Ovary (tissue), 7 donors: ENCODE measurements at regions not wholly inside any gene's neighbourhood (a gene's known extent, or its start where the extent isn't known, plus 50 kb on each side); places are given as distances from the start of the nearest gene placed in this dataset.

Experiments
- DNase-seq, 5 donors: peaks; one replicate each; pipeline ENCODE4 v3.0.0-alpha.2; 2019 to 2020
- H3K27ac ChIP-seq, 2 donors: fragments of 200-600 bp; one replicate each; pipeline versions ENCODE4 v1.5.1 to v1.8.0; 2019 to 2022
- H3K27me3 ChIP-seq: fragments of 200-600 bp; one replicate; pipeline ENCODE4 v1.8.0; 2022
- H3K36me3 ChIP-seq: fragments of 200-600 bp; sonication (generic); one replicate; pipeline ENCODE4 v1.5.1; 2019
- H3K4me1 ChIP-seq: one replicate; pipeline ENCODE4 v1.8.1; 2013; ENCODE audit warnings: mild to moderate bottlenecking, moderate library complexity; ENCODE audit not compliant: insufficient read depth
- H3K4me3 ChIP-seq: fragments of 200-600 bp; sonication (generic); one replicate; pipeline ENCODE4 v1.5.1; 2017
- H3K9me3 ChIP-seq, 2 donors: fragments of 200-600 bp in 1 of 2; sonication (generic) in 1 of 2; one replicate each; pipeline versions ENCODE4 v1.5.1 to v1.8.1; 2013 to 2019; ENCODE audit warnings: mild to moderate bottlenecking in 1 of 2, moderate library complexity in 1 of 2
- CTCF ChIP-seq, 3 donors: fragments of 450-650 bp in 2 of 3; fragments of 200-600 bp in 1 of 3; IDR thresholded peaks; one replicate each; pipeline versions ENCODE4 v1.5.1 to v1.8.0; 2016 to 2022; ENCODE audit warnings: antibody characterized with exemption in 3 of 3, mild to moderate bottlenecking in 1 of 3
- EP300 ChIP-seq: sonication (generic); formaldehyde crosslinking; IDR thresholded peaks from one replicate; pipeline ENCODE4 v1.6.1; 2017; ENCODE audit warnings: antibody characterized with exemption
- POLR2A ChIP-seq: fragments of 450-650 bp; IDR thresholded peaks from one replicate; pipeline ENCODE4 v1.6.1; 2017; ENCODE audit warnings: antibody characterized with exemption, mild to moderate bottlenecking, moderate library complexity
- WGBS, 3 donors: extraction: QIAGEN DNeasy Blood & Tissue Kit in 1 of 3; methylation state at CpG; one replicate each; pipeline versions ENCODE4 v1.1.5 to v1.1.7; 2013 to 2017; 5-methylcytosine and 5-hydroxymethylcytosine counted together
- intact Hi-C, 4 donors: fragments of 100-400 bp; cut with DNase I; formaldehyde crosslinking; loops; one replicate each; pipeline versions ENCODE4 v1.11.0 to v1.15.1; 2022 to 2023
- donor health status: DM: no; HTN: no; CAD: no; lungs with moderate emphysema.
- donor health status: DM: no; HTN: no; CAD: no.
- donor health status: Bipolar disorder and iron deficiency.
- donor health status: DM: no; HTN: no; CAD: no.
- donor health status: DM: yes; HTN: yes; CAD: no.

DNA sequence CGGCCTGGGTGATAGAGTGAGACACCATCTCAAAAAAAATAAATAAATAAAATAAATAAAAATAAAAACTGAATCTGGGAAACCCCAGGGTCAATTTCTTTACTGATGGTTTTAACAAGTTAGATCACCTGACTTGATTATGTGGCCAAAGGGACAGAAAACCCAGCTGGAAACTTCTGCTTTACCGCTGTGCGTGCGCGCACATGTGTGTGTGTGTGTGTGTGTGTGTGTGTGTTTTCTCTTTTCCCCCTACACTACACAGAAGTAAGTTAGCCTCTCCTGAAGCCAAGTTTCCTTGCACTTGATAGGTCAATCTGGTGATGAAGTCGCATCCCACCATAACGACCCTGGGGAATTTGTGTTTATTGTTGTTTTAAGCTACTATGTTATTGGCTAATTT is 105.3 kb upstream of the AMN1 start:
- H3K4me3 ChIP-seq: no peak overlapping the region
- H3K27ac ChIP-seq: no peak overlapping the region
- peaks cover 0 to 3% of the 10 kb centered on the region in 2 donors for H3K9me3 ChIP-seq
- intact Hi-C loops: no loop called here
- DNase-seq: no peak
- no peaks in the 10 kb centered on the region for H3K36me3 ChIP-seq
- H3K4me1 ChIP-seq: no peaks in the 10 kb centered on the region
- no peaks in the 10 kb centered on the region for H3K27me3 ChIP-seq
- 96 to 97% (median 96%) methylated on average over 7 of the region's 7 CpGs for WGBS, 3 donors
- no peak for TF ChIP-seq CTCF (IDR thresholded peaks at IDR 0.05)
- TF ChIP-seq POLR2A: no peak

DNA sequence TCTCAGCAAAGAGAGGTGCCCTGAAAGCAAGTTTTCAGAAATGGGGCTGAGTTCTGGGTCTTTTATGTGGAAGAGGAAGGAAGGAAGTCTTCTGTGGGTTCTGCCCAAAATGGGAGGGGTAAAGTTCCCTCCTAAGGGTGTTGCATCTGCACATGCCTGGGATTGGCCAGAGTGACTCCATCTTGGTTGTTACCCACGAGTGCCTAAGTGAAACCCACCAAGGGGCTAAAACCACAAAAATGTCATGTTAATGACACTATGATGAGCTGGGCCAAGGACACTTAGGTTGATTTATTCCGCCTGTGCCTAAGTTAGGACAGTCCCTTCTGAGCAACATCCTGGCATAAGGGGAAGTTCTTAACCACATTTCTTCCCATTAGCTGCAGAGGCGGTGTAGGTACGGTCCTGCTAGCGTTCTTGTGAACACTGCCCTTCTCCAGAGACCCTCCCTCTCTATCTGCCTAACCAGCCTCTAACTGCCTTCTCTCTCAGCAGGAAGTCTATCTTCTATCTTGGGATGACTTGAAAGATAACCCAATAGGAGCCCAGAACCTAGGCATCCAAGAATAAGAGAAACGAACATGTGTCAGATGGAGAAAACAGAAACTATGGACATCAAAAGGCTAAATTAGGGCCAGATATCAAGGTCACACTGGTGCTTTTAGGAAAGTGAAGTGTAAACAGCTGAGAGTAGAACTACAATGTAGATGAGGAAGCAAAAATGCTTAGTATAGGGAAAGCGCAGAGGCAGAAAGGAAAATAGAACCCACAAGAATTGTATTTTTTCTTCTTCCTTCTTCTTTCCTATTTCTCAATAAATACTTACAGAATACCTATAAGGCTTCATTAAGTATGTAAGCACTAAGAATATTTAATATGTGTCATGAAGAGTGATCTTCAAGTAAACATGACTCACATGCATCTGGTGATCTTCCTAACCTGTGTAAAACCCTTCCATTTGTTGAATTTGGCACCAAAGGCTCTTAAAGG is 104.2 kb upstream of the AMN1 start:
- Histone ChIP-seq H3K36me3 (no peaks in the 10 kb centered on the region), H3K4me1 (no peaks in the 10 kb centered on the region), H3K27ac (no peak overlapping the region), H3K27me3 (no peaks in the 10 kb centered on the region), H3K9me3 (peaks cover 0 to 1% of the 10 kb centered on the region in 2 donors), H3K4me3 (no peak overlapping the region)
- TF ChIP-seq POLR2A (no peak), EP300 (no peak), CTCF (IDR thresholded peaks at IDR 0.05) (no peak)
- DNase-seq: no peak
- intact Hi-C loops: no loop called here
- WGBS, 3 donors: 68 to 83% (median 82%) methylated on average over 7 of the region's 7 CpGs

- no peak overlapping the region for H3K27ac ChIP-seq
- no peaks in the 10 kb centered on the region for H3K36me3 ChIP-seq
- H3K4me1 ChIP-seq: no peaks in the 10 kb centered on the region
- intact Hi-C loops: no loop called here
- TF ChIP-seq POLR2A: no peak
- TF ChIP-seq EP300: no peak
- TF ChIP-seq CTCF (IDR thresholded peaks at IDR 0.05): no peak
- WGBS, 3 donors: 91 to 97% (median 92%) methylated on average over 2 of the region's 2 CpGs
- no peak overlapping the region for H3K4me3 ChIP-seq
- no peaks in the 10 kb centered on the region for H3K27me3 ChIP-seq
- H3K9me3 ChIP-seq: no peaks in the 10 kb centered on the region
- no peak for DNase-seq
Observed at GRCh38 chr12:31828071-31828470, 99.2 kb upstream of the AMN1 start.

- Histone ChIP-seq H3K9me3 (no peaks in the 10 kb centered on the region), H3K27ac (no peak overlapping the region), H3K27me3 (no peaks in the 10 kb centered on the region), H3K36me3 (no peaks in the 10 kb centered on the region), H3K4me3 (no peak overlapping the region), H3K4me1 (no peaks in the 10 kb centered on the region)
- intact Hi-C loops: no loop called here
- DNase-seq: no peak
- TF ChIP-seq POLR2A (no peak), EP300 (no peak), CTCF (IDR thresholded peaks at IDR 0.05) (no peak)
Observed at GRCh38 chr12:31822761-31823160, 93.9 kb upstream of the AMN1 start.
